Sigmoid colon (tissue), 6 donors: ENCODE measurements at regions not wholly inside any gene's neighbourhood (a gene's known extent, or its start where the extent isn't known, plus 50 kb on each side); places are given as distances from the start of the nearest gene placed in this dataset.

Source experiments
- DNase-seq: peaks from one replicate; pipeline ENCODE4 v3.0.0-alpha.2; 2019
- H3K27ac ChIP-seq, 4 donors: fragments of 200-600 bp; sonication (generic); one replicate each; pipeline ENCODE4 v1.5.1; 2016 to 2019; ENCODE audit warnings: mild to moderate bottlenecking in 1 of 4
- H3K27me3 ChIP-seq, 3 donors: fragments of 200-600 bp; sonication (generic); one replicate each; pipeline ENCODE4 v1.5.1; 2019; ENCODE audit warnings: mild to moderate bottlenecking in 1 of 3
- H3K36me3 ChIP-seq, 4 donors: fragments of 200-600 bp; sonication (generic); one replicate each; pipeline ENCODE4 v1.5.1; 2016 to 2019
- H3K4me1 ChIP-seq, 4 donors: fragments of 200-600 bp; sonication (generic); one replicate each; pipeline ENCODE4 v1.5.1; 2017 to 2019
- H3K4me3 ChIP-seq, 4 donors: fragments of 200-600 bp; sonication (generic); one replicate each; pipeline ENCODE4 v1.5.1; 2017 to 2019; ENCODE audit warnings: mild to moderate bottlenecking in 2 of 4, moderate library complexity in 1 of 4
- H3K9me3 ChIP-seq, 4 donors: fragments of 200-600 bp in 3 of 4; sonication (generic) in 3 of 4; one replicate each; pipeline versions ENCODE4 v1.5.1 to v1.6.1; 2013 to 2019
- EP300 ChIP-seq, 4 donors: sonication (generic); formaldehyde crosslinking; IDR thresholded peaks; one replicate each; pipeline ENCODE4 v1.6.1; 2017; ENCODE audit warnings: antibody characterized with exemption in 4 of 4
- POLR2A ChIP-seq, 2 donors: fragments of 450-650 bp; IDR thresholded peaks; one replicate each; pipeline ENCODE4 v1.6.1; 2016; ENCODE audit warnings: antibody characterized with exemption in 2 of 2, mild to moderate bottlenecking in 2 of 2, moderate library complexity in 2 of 2
- POLR2AphosphoS5 ChIP-seq, 4 donors: sonication (generic); formaldehyde crosslinking; IDR thresholded peaks; one replicate each; pipeline ENCODE4 v1.6.1; 2017; ENCODE audit warnings: antibody characterized with exemption in 4 of 4
- WGBS, 2 donors: extraction: QIAGEN DNeasy Blood & Tissue Kit; methylation state at CpG; one replicate each; pipeline ENCODE4 v1.1.7; 2013; 5-methylcytosine and 5-hydroxymethylcytosine counted together
- intact Hi-C: fragments of 100-400 bp; cut with DNase I; formaldehyde crosslinking; loops from one replicate; pipeline ENCODE4 v1.15.1; 2023
- TF ChIP-seq, protein P1 (sequence below), 4 experiments: fragments of 450-650 bp in 3 of 4; fragments of 200-600 bp in 1 of 4; IDR thresholded peaks; one replicate each; pipeline ENCODE4 v1.5.1; 2016 to 2019; ENCODE audit warnings: antibody characterized with exemption in 4 of 4, mild to moderate bottlenecking in 3 of 4, moderate library complexity in 2 of 4
- donor health status: healthy with polysubstance abuse.
- donor health status: healthy.

- no peaks in the 10 kb centered on the region for H3K36me3 ChIP-seq
- peaks cover 0 to 5% (median 0%) of the 10 kb centered on the region in 4 donors for H3K4me1 ChIP-seq
- no peak for TF ChIP-seq POLR2A (IDR thresholded peaks at IDR 0.05)
- no peak for TF ChIP-seq EP300 (IDR thresholded peaks at IDR 0.05)
- TF ChIP-seq POLR2AphosphoS5 (IDR thresholded peaks at IDR 0.05), result no peak
- TF ChIP-seq, protein P1, sequence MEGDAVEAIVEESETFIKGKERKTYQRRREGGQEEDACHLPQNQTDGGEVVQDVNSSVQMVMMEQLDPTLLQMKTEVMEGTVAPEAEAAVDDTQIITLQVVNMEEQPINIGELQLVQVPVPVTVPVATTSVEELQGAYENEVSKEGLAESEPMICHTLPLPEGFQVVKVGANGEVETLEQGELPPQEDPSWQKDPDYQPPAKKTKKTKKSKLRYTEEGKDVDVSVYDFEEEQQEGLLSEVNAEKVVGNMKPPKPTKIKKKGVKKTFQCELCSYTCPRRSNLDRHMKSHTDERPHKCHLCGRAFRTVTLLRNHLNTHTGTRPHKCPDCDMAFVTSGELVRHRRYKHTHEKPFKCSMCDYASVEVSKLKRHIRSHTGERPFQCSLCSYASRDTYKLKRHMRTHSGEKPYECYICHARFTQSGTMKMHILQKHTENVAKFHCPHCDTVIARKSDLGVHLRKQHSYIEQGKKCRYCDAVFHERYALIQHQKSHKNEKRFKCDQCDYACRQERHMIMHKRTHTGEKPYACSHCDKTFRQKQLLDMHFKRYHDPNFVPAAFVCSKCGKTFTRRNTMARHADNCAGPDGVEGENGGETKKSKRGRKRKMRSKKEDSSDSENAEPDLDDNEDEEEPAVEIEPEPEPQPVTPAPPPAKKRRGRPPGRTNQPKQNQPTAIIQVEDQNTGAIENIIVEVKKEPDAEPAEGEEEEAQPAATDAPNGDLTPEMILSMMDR (IDR thresholded peaks at IDR 0.05), result no peak
- H3K4me3 ChIP-seq, result no peak overlapping the region
- no peaks in the 10 kb centered on the region for H3K27me3 ChIP-seq
- H3K27ac ChIP-seq, result no peak overlapping the region
- 66 to 81% methylated on average over 3 of the region's 3 CpGs for WGBS, 2 donors
- H3K9me3 ChIP-seq, result no peaks in the 10 kb centered on the region
- intact Hi-C loops, result loop anchor here (10.0 kb wide), 1 partner anchor 145 kb away; no protein-coding TSS in a partner anchor
- DNase-seq, result no peak
Measured at GRCh38 chr6:137269347-137269746, 50.2 kb upstream of the IFNGR1 start.
